ENCODE measurements at regions not wholly inside any gene's neighbourhood (a gene's known extent, or its start where the extent isn't known, plus 50 kb on each side); places are given as distances from the start of the nearest gene placed in this dataset.

DNA sequence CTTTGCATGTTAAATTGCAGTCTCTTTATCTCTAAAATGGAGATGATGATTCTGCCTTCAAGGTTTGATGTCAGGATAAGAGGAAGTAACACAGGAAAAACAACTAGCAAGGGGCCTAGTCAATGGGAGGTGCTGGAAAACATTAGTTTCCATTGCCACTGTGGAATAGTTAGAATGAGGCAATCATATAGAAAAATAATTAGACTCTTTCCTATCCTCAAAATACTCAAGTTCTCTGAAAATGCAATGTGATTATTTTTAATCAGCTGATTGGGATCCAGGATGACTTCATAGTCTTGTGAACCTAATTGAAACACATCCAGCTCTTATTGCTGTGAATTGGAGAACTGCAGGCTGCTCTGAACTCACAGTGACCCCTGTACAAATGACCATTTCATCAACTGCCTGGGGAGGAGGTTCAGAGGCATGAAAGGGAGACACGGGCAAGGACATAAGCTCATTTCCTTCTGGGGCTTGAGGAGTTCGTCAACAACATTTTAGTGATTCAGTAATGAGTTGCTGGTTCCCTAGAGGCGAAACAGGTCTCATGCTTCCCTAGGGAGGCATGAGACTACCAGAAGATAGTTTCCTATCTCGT, 422.5 kb downstream of the LPIN1 start:
- peak; percentile 34 for DNase-seq (ENCODE audit: extremely low read depth, low read depth)
- no peak for TF ChIP-seq CTCF (IDR thresholded peaks at IDR 0.05; ENCODE audit: low read depth, low read length)

DNA sequence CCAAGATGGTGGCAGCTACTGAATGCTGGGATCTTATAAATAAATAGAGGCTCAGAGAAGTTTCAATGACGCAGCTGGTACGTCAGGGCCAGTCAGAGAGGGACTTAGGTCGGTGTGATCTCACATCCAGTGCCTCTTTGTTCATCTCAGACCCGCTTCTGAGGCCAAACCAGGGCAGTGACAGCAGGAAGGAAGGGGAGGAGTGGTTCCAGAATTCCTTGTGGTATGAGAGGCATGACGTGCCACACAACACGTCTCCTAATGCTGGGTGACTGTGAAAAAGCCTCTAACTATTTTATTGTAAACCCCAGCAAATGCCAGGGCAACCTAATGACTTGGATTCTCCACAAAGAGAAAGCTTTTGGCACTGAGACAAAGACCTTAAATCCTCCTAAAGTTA, 423.3 kb downstream of the LPIN1 start:
- peak; percentile 27 for DNase-seq (ENCODE audit: extremely low read depth, low read depth)
- no peak for TF ChIP-seq CTCF (IDR thresholded peaks at IDR 0.05; ENCODE audit: low read depth, low read length)

- TF ChIP-seq CTCF (IDR thresholded peaks at IDR 0.05; ENCODE audit: low read depth, low read length), result no peak
- no peak for DNase-seq (ENCODE audit: extremely low read depth, low read depth)
Measured at GRCh38 chr2:12170121-12170520, 423.7 kb downstream of the LPIN1 start.

DNA sequence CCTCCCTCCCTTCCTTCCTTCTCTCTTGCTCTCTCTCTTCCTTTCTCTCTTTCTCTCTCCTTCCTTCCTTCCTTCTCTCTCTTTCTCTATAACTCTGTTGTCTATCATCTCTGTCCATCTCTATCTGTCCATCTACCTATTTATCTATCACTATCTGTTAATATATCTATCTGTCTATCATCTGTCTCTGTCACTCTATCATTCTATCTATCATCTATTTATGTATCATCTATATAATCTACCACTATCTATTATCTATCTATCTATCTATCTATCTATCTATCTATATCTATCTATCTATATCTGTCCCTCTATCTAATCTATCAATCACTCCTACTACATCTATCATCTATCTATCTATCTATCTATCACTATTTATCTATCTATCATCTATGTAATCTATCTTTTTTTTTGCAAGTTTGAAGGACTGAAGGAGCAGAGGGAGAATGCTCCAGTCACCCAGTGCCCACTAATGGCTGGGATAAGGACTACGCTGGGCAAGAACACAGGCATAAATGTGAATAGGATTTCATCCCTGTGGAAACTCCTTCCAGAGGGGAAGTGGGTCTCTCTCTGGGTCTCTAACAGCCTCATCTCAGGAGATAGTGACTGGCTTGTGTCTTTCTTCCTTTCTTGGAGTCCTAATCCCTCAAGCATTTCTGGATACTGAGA, 427.0 kb downstream of the LPIN1 start:
- no peak for DNase-seq (ENCODE audit: extremely low read depth, low read depth)
- peak; percentile 47 for TF ChIP-seq CTCF (IDR thresholded peaks at IDR 0.05; ENCODE audit: low read depth, low read length)

DNA sequence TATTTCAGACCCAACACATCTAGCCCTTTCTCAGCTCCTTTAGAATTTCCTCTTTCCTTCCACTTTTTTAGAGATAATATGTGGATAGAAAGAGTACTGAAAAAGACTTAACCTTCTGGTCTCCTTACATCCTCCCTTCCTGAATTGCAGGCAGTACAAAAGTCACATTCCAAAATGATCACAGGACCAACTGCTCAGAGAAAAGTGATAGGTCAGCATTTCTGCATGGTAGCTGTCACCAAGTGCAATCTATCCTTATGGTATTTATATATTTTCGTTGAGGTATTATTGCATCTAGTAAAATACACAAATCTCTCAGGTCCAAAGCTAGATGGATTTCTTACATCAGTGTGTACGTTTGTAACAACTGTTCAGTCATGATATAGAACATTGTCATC, 427.5 kb downstream of the LPIN1 start:
- no peak for TF ChIP-seq CTCF (IDR thresholded peaks at IDR 0.05; ENCODE audit: low read depth, low read length)
- DNase-seq (ENCODE audit: extremely low read depth, low read depth), result no peak

GRCh38 chr2:12175323-12175722, 428.9 kb downstream of the LPIN1 start:
- no peak for DNase-seq (ENCODE audit: extremely low read depth, low read depth)
- no peak for TF ChIP-seq CTCF (IDR thresholded peaks at IDR 0.05; ENCODE audit: low read depth, low read length)

DNA sequence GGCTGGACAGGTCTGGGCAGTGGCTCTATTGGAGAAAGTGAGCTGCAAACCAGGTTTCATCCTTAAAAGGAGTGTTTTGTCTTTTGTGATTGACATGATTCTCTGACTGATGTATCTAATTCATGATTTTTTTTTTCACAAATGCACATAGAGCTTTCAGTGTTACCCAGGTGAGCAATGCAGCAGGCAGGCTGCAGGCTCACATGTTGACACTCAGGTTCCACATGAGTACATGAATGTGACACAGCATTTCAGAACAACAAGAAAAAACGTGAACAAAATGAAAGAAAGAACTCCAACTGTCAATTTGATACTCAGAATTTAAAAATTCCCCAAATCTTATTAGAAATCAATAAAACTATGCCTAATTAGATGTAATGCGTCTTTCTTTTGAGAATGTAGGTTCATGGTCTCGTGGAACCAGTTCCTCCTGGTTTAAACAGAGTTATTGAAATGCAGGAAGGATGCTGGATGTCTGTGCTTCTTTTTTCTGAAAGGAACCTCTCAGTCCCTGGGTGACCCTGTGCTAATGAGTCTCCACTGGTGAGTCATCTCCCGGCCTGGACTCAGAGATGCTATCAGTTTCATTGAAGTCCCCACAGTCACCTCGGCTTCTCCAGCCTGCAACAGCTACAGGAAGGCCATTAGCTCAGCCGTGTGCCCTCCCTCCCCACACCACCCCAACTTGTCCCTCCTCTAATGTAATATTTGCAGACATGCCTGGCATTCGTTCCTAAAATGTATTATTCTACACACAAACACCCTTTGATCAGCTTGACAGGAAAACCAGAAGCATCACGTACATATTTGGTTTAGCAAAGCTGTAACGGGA, 430.4 kb downstream of the LPIN1 start:
- no peak for TF ChIP-seq CTCF (IDR thresholded peaks at IDR 0.05; ENCODE audit: low read depth, low read length)
- DNase-seq (ENCODE audit: extremely low read depth, low read depth), result peak; percentile 11

All from AG09319 (cell line).